ENCODE measurements at regions not wholly inside any gene's neighbourhood (a gene's known extent, or its start where the extent isn't known, plus 50 kb on each side); places are given as distances from the start of the nearest gene placed in this dataset.

DNA sequence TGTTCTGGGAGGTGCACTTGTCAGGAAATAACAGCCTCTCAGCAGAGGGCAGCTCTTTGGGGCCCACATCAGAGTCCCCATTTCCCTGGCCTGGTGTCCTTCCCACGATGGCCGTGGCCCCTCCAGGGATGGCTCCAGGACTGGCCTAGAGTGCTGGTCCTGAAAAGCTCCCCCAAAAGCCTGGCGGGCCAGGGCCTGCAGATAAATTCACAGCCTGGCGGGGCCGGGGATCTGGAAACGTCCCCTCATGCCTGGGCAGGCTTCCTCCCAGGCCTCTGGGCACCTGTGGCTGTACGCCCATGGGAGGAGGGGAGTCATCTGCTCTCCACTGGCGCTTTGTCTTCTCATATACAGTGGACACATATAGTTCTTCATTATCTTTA lies 52.6 kb upstream of the HS6ST1 start (continued):
- no peak for TF ChIP-seq ZNF532 (CRISPR knock-in tag; IDR thresholded peaks at IDR 0.05; ENCODE audit: borderline replicate concordance)
- no peak for TF ChIP-seq ETV6 (CRISPR knock-in tag; IDR thresholded peaks at IDR 0.05)
- no peak for TF ChIP-seq HMGA2 (CRISPR knock-in tag; IDR thresholded peaks at IDR 0.05)
- TF ChIP-seq, protein P1, sequence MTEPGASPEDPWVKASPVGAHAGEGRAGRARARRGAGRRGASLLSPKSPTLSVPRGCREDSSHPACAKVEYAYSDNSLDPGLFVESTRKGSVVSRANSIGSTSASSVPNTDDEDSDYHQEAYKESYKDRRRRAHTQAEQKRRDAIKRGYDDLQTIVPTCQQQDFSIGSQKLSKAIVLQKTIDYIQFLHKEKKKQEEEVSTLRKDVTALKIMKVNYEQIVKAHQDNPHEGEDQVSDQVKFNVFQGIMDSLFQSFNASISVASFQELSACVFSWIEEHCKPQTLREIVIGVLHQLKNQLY (CRISPR knock-in tag; IDR thresholded peaks at IDR 0.05), result no peak
- no peak for TF ChIP-seq USF1 (CRISPR knock-in tag; IDR thresholded peaks at IDR 0.05)
- no peak for TF ChIP-seq ZBTB43 (CRISPR knock-in tag; IDR thresholded peaks at IDR 0.05)
- TF ChIP-seq FOXP4 (CRISPR knock-in tag; IDR thresholded peaks at IDR 0.05), result no peak

DNA sequence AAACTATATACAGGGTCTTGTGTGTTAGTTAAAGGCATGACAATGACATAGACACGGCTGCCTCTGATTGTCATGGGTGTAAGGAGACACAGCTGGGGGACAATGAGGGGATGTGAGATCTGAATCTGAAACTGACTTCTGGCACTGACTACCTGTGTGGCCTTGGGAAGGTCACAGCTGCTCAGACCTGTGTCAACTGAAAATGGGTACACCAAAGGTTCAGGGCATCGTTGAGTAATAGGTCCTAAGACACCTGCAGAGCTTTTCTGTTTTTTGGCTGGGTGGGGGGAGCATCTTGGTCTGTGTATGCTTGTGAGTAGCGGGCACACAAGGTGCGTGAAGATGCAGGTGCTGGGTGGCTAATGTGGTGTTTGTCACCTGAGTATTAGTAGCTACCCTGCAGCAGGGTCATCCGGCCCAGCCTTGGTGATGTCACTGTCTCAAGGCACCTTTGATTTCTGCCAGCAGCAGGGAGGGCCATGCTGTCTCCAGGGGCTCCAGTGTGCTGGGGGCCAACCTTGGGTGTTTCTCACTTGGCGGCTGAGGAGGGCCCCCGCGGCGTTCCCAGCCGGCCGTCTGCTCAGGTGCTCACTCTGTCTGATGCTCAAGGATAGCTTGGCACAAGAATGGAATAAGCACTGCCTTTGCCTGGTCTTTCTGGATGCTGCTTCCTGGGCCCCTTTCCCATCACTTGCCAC lies 53.1 kb upstream of the HS6ST1 start:
- peaks cover 23% of the 10 kb centered on the region for H3K4me1 Mint-ChIP-seq
- no peaks in the 10 kb centered on the region for H3K36me3 Mint-ChIP-seq
- no peak for DNase-seq (ENCODE audit: low spot score)
- TF ChIP-seq, protein P2, sequence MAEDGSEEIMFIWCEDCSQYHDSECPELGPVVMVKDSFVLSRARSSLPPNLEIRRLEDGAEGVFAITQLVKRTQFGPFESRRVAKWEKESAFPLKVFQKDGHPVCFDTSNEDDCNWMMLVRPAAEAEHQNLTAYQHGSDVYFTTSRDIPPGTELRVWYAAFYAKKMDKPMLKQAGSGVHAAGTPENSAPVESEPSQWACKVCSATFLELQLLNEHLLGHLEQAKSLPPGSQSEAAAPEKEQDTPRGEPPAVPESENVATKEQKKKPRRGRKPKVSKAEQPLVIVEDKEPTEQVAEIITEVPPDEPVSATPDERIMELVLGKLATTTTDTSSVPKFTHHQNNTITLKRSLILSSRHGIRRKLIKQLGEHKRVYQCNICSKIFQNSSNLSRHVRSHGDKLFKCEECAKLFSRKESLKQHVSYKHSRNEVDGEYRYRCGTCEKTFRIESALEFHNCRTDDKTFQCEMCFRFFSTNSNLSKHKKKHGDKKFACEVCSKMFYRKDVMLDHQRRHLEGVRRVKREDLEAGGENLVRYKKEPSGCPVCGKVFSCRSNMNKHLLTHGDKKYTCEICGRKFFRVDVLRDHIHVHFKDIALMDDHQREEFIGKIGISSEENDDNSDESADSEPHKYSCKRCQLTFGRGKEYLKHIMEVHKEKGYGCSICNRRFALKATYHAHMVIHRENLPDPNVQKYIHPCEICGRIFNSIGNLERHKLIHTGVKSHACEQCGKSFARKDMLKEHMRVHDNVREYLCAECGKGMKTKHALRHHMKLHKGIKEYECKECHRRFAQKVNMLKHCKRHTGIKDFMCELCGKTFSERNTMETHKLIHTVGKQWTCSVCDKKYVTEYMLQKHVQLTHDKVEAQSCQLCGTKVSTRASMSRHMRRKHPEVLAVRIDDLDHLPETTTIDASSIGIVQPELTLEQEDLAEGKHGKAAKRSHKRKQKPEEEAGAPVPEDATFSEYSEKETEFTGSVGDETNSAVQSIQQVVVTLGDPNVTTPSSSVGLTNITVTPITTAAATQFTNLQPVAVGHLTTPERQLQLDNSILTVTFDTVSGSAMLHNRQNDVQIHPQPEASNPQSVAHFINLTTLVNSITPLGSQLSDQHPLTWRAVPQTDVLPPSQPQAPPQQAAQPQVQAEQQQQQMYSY (CRISPR knock-in tag; IDR thresholded peaks at IDR 0.05), result no peak
- TF ChIP-seq ESRRA (CRISPR knock-in tag; IDR thresholded peaks at IDR 0.05; ENCODE audit: borderline replicate concordance) (no peak), RELA (CRISPR knock-in tag; IDR thresholded peaks at IDR 0.05; ENCODE audit: borderline replicate concordance) (no peak)
- H3K27me3 Mint-ChIP-seq (ENCODE audit: low read depth), result no peaks in the 10 kb centered on the region
- H3K9me3 Mint-ChIP-seq, result no peaks in the 10 kb centered on the region
- no peak overlapping the region for H3K4me3 Mint-ChIP-seq
- no peak overlapping the region for H3K27ac Mint-ChIP-seq
- ChIA-PET POLR2A (no interaction called here), CTCF (interaction anchor here (0.7 kb wide), 1 partner anchor 9 kb away, joined by 3 read pairs; no protein-coding TSS in a partner anchor)
- ATAC-seq, result no peak
